GM12872 (cell line): ENCODE measurements at regions not wholly inside any gene's neighbourhood (a gene's known extent, or its start where the extent isn't known, plus 50 kb on each side); places are given as distances from the start of the nearest gene placed in this dataset.

Experiments used
- TF ChIP-seq, protein P1 (sequence below): IDR thresholded peaks from 3 replicates; pipeline ENCODE4 v1.5.1; 2011; ENCODE audit warnings: low read depth, mild to moderate bottlenecking, low read length, moderate library complexity; ENCODE audit not compliant: insufficient read depth

DNA sequence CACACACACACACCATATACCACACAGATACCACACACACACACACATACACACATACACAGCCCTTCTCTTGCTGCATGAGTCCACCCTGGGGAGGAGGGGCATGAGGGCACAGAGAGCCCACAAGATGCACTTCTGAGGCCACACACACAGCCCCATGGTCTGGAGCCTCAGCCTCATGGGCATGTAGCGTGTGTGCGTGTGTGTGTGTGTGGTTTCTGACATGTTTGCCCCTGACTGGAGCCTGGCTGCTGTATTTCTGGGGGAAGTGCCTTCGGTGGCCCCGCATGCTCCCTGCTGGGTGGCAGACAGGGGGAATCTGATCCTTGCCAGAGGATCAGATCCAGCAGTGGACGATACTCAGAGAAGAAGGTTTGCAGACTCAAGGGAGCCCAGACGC, 97.0 kb upstream of the PRR5 start:
- TF ChIP-seq, protein P1, sequence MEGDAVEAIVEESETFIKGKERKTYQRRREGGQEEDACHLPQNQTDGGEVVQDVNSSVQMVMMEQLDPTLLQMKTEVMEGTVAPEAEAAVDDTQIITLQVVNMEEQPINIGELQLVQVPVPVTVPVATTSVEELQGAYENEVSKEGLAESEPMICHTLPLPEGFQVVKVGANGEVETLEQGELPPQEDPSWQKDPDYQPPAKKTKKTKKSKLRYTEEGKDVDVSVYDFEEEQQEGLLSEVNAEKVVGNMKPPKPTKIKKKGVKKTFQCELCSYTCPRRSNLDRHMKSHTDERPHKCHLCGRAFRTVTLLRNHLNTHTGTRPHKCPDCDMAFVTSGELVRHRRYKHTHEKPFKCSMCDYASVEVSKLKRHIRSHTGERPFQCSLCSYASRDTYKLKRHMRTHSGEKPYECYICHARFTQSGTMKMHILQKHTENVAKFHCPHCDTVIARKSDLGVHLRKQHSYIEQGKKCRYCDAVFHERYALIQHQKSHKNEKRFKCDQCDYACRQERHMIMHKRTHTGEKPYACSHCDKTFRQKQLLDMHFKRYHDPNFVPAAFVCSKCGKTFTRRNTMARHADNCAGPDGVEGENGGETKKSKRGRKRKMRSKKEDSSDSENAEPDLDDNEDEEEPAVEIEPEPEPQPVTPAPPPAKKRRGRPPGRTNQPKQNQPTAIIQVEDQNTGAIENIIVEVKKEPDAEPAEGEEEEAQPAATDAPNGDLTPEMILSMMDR = no peak

DNA sequence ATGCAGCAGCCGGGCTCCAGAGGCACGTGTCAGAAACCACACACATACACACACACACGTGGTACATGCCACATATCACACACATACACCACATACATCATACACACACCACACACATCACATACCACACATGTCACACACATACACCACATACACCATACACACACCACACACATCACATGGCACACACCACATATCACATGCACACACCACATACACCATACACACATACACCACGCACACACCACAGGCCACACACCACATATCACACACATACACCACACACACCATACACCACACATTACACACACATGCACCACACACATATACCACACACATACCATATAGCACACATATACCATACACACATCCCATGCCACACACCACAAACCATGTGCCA, 97.5 kb upstream of the PRR5 start:
- TF ChIP-seq, protein P1 = no peak

DNA sequence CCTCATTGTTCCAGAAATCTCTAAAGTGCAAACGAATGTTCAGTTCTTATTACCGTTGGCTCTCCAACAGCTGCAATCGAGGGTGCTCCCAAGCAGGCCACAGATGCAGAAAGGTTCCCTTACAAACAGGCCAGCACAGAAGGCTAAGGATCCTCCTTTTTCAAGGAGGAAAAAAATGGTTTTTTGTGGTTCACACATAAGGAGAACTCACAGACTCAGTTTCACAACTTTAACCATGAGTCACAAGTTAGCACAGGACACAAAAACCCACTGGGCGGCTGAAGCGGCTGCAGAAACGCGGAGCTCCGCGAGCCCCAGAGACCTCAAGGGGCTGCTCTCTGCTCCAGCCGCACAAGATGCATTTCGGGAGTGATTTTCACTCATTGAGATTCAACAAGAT, 98.2 kb upstream of the PRR5 start:
- TF ChIP-seq, protein P1 = no peak

DNA sequence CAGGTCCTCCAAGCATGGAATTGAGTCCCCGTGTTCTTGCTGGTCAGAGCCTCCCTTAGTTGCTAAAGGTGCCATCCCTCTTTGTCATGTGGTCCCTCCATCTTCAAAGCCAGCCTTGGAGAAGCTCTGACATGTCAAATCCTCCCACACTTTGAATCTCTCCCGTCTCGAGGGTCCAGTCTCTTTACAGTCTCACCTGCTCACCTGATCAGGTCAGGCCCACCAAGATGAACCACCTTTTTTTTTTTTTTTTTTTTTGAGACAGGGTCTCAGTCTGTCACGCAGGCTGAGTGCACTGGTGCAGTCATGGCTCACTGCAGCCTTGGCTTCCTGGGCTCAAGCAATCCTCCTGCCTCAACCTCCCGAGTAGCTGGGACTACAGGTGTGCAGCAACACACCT, 100.3 kb upstream of the PRR5 start:
- TF ChIP-seq, protein P1 = no peak

DNA sequence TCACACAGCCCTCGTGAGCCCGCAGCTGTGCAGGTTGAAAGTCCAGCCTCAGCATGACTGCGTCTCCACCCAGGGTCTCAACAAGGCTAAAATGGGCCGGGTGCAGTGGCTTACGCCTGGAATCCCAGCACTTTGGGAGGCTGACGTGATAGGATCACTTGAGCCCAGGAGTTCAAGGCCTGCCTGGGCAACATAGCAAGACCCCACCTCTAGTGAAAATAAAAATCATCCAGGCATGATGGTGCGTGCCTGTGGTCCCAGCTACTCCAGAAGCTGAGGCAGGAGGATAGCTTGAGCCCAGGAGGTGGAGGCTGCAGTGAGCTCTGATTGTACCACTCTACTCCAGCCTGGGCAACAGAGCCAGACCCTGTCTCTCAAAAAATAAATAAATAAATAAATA, 100.8 kb upstream of the PRR5 start:
- TF ChIP-seq, protein P1 = no peak

DNA sequence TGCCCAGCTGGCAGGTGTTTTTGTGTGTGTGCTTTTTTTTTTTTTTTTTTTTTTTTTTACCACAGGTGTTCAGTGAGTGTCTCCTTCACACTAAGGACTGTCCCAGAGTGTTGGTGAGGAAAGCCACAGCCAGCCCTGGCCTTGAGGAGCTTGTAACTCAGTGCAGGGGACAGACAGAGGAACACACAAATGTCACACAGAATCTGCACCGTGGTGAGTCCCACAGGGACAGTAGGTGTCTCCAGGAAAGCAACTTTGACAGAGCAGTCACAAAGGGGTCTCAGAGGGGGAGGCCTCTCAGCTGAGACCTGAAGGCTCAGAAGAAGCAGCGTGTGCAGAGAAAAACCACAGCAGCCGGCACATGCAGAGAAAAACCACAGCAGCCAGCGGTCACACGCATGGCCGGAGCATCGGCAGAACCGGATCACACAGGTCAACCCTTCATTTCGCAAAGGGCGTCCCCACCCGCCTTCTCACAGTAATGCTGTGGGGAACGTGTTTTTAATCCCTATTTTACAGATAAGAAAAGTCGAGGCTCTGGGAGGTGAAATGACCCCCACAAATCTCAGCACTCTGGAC, 101.7 kb upstream of the PRR5 start:
- TF ChIP-seq, protein P1 = no peak

DNA sequence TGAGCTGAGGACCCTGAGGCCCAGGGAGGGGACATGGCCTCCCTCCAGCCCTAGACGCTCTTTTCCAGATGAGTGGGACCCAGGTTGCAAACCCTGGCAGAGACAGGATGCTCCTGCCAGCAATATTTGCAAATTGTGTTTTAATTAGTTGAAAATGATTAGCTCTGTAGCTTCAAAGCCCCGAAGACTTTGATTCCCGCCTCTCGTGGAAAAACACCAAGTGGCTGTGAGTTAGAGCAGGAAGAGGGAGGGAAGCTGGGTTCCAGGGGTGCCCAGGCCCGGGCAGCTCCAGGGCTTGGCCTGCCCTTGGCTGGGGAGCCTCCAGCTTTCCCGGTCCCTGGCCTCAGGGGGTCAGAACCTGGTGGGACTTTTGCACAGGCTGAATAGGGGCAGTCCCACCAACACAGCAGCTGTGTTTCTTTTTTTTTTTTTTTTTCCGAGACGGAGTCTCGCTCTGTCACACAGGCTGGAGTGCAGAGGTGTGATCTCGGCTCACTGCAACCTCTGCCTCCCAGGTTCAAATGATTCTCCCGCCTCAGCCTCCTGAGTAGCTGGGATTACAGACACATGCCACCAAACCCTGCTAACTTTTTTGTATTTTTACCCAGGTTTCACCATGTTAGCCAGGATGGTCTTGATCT, 101.6 kb upstream of the RTL6 start:
- TF ChIP-seq, protein P1 = no peak
